DOHH2 (cell line): ENCODE measurements at regions not wholly inside any gene's neighbourhood (a gene's known extent, or its start where the extent isn't known, plus 50 kb on each side); places are given as distances from the start of the nearest gene placed in this dataset.

Experiments used
- H3F3A ChIP-seq: fragments of 200-600 bp; sonication (generic), shearing (Covaris generic); 2 replicates; pipeline ENCODE4 v1.6.0; 2016; ENCODE audit warnings: antibody characterized with exemption, mild to moderate bottlenecking; ENCODE audit not compliant: control insufficient read depth, insufficient read depth
- H3K27ac ChIP-seq: fragments of 200-600 bp; sonication (generic); 2 replicates; pipeline ENCODE4 v1.5.1; 2014; ENCODE audit warnings: low read depth, mild to moderate bottlenecking, low read length, moderate library complexity
- H3K27me3 ChIP-seq: fragments of 200-600 bp; sonication (generic); 2 replicates; pipeline ENCODE4 v1.6.1; 2014; ENCODE audit warnings: mild to moderate bottlenecking, low read length, mixed read lengths; ENCODE audit not compliant: control insufficient read depth
- H3K36me3 ChIP-seq: fragments of 200-600 bp; sonication (generic); 2 replicates; pipeline ENCODE4 v1.6.1; 2014; ENCODE audit warnings: mild to moderate bottlenecking, low read length, moderate library complexity, mixed read lengths; ENCODE audit not compliant: control insufficient read depth
- H3K4me1 ChIP-seq: fragments of 200-600 bp; sonication (generic); 2 replicates; pipeline ENCODE4 v1.6.1; 2014; ENCODE audit warnings: mild to moderate bottlenecking, low read length, mixed read lengths; ENCODE audit not compliant: control insufficient read depth
- H3K4me2 ChIP-seq: fragments of 200-600 bp; sonication (generic); 2 replicates; pipeline ENCODE4 v1.6.0; 2014; ENCODE audit warnings: mild to moderate bottlenecking, low read length, moderate library complexity
- H3K4me3 ChIP-seq: fragments of 200-600 bp; sonication (generic); 2 replicates; pipeline ENCODE4 v1.5.1; 2014; ENCODE audit warnings: mild to moderate bottlenecking, low read length, mixed read lengths
- H3K79me2 ChIP-seq: fragments of 200-600 bp; sonication (generic); 2 replicates; pipeline ENCODE4 v1.6.1; 2014; ENCODE audit warnings: mild to moderate bottlenecking, low read length, mixed read lengths; ENCODE audit not compliant: control insufficient read depth
- H3K9me2 ChIP-seq: fragments of 200-600 bp; sonication (generic); replicated peaks from 2 replicates; pipeline ENCODE4 v1.6.1; 2014; ENCODE audit warnings: mild to moderate bottlenecking, low read length, mixed read lengths; ENCODE audit not compliant: control insufficient read depth
- H3K9me3 ChIP-seq: fragments of 200-600 bp; sonication (generic); 2 replicates; pipeline ENCODE4 v1.6.1; 2014; ENCODE audit warnings: antibody characterized with exemption, low read length, mixed read lengths; ENCODE audit not compliant: control insufficient read depth, insufficient read depth
- H4K20me1 ChIP-seq: fragments of 200-600 bp; sonication (generic); 2 replicates; pipeline ENCODE4 v1.6.0; 2014; ENCODE audit warnings: low read depth, mild to moderate bottlenecking, antibody characterized with exemption, low read length, moderate library complexity; ENCODE audit not compliant: control insufficient read depth, insufficient read depth
- EZH2phosphoT487 ChIP-seq: fragments of 200-600 bp; sonication (generic); IDR thresholded peaks from 2 replicates; pipeline ENCODE4 v1.6.1; 2017; ENCODE audit warnings: borderline replicate concordance, mild to moderate bottlenecking, antibody characterized with exemption, low read length, moderate library complexity, mixed read lengths
- TF ChIP-seq, protein P1 (sequence below): fragments of 200-600 bp; sonication (generic); IDR thresholded peaks from one replicate; pipeline ENCODE4 v1.5.1; 2014; ENCODE audit warnings: antibody characterized with exemption, mild to moderate bottlenecking, low read depth, low read length; ENCODE audit not compliant: poor library complexity, severe bottlenecking

DNA sequence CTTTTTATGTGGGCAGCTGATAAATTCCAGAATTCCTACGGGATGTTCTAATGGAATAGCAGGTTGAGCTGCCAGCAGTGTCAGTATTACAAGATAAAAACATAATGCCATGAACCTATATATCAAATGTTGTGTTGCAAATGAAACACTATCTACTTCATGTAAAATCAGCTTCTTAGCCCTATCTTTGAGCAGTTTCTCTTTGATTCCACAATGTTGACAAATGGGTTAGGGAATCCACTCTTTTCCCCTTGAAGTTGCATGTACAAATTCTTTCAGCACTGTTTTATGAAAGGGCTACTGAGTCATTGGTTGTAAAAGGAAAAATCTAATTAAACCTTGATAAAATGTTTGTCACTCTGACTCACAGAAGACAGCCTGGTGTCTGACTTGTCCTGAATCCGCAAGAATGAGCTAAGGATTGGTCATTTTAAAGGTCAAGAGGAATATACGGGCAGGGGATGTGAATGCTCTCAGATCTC, 950.6 kb upstream of the NUDT12 start:
- no peaks in the 10 kb centered on the region for H3K9me2 ChIP-seq
- no peaks in the 10 kb centered on the region for H3F3A ChIP-seq
- peaks cover 7% of the 10 kb centered on the region; the same call in 1 of the 2 replicates for H3K9me3 ChIP-seq
- no peak overlapping the region for H3K4me2 ChIP-seq
- H3K4me3 ChIP-seq: no peak overlapping the region
- H3K4me1 ChIP-seq: no peaks in the 10 kb centered on the region
- no peaks in the 10 kb centered on the region for H4K20me1 ChIP-seq
- no peaks in the 10 kb centered on the region for H3K79me2 ChIP-seq
- H3K27ac ChIP-seq: no peak overlapping the region
- TF ChIP-seq, protein P1, sequence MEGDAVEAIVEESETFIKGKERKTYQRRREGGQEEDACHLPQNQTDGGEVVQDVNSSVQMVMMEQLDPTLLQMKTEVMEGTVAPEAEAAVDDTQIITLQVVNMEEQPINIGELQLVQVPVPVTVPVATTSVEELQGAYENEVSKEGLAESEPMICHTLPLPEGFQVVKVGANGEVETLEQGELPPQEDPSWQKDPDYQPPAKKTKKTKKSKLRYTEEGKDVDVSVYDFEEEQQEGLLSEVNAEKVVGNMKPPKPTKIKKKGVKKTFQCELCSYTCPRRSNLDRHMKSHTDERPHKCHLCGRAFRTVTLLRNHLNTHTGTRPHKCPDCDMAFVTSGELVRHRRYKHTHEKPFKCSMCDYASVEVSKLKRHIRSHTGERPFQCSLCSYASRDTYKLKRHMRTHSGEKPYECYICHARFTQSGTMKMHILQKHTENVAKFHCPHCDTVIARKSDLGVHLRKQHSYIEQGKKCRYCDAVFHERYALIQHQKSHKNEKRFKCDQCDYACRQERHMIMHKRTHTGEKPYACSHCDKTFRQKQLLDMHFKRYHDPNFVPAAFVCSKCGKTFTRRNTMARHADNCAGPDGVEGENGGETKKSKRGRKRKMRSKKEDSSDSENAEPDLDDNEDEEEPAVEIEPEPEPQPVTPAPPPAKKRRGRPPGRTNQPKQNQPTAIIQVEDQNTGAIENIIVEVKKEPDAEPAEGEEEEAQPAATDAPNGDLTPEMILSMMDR: no peak
- TF ChIP-seq EZH2phosphoT487: no peak
- H3K27me3 ChIP-seq: no peaks in the 10 kb centered on the region
- H3K36me3 ChIP-seq: no peaks in the 10 kb centered on the region

DNA sequence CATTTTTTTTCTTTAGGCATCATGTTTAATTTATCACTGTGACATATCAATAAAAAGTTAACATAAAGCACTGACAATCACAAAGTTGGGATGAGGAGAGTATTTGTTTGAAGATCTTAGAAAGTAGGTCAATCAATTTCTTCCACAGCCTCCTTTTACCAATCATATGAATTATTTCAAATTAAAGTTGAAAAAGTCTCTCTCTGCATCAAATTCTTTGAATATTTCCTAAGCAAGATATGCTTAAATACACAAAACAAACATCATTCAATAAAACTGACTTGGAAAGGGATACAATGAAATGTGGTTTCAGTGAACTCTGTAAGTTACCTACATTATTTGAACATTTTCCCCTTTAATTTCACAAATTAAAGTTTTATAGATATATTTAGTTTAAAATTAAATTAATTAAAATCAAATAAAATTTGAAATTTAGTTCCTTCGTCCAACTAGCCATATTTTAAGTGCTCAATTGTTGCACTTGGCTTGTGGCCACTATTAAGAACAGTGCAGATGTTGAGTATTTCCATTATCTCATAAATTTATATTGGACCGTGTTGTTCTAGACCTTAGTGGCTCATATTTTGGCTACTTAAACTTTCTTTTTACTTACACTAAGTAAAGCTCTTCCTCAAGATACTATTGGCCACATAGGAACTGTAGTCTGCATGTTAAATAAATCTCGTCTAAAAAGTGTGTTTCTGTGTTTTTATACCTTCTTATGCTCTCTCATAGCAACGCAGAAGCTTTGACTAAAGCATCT, 949.7 kb upstream of the NUDT12 start:
- Histone ChIP-seq H3K36me3 (no peaks in the 10 kb centered on the region), H3K4me2 (no peak overlapping the region), H3K9me2 (no peaks in the 10 kb centered on the region), H3K9me3 (peaks cover 7% of the 10 kb centered on the region; the same call in 1 of the 2 replicates), H3K27me3 (no peaks in the 10 kb centered on the region), H3K4me1 (no peaks in the 10 kb centered on the region), H3K79me2 (no peaks in the 10 kb centered on the region), H3K27ac (no peak overlapping the region), H3F3A (no peaks in the 10 kb centered on the region), H4K20me1 (no peaks in the 10 kb centered on the region), H3K4me3 (no peak overlapping the region)
- TF ChIP-seq EZH2phosphoT487: no peak
- TF ChIP-seq, protein P1: no peak

DNA sequence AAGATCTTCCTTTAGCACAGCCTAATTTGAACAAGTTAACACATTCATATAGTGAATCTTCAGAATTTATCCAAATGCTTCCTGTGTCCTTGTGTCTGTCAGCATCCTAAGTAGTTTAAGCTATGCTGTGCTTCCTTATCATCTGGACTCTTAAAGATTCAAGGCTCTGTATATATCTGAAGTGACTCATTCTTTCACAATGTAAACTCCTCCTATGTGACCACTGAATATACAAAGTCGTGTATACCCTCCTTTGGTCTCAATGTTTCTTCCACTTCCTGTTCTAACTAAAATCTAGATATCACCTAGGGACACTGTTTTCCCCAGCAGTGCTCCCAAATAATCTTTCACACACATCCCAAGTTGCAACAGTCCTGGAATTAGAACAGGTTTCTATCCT, 935.7 kb upstream of the NUDT12 start:
- Histone ChIP-seq H3K9me2 (no peaks in the 10 kb centered on the region), H3K36me3 (no peaks in the 10 kb centered on the region), H3K4me2 (no peak overlapping the region), H4K20me1 (no peaks in the 10 kb centered on the region), H3K27ac (no peak overlapping the region), H3K4me3 (no peak overlapping the region), H3K9me3 (no peaks in the 10 kb centered on the region), H3F3A (no peaks in the 10 kb centered on the region), H3K27me3 (no peaks in the 10 kb centered on the region), H3K4me1 (no peaks in the 10 kb centered on the region), H3K79me2 (no peaks in the 10 kb centered on the region)
- TF ChIP-seq EZH2phosphoT487: no peak
- TF ChIP-seq, protein P1: no peak
